UCSD-AML1 (cell line): ENCODE measurements at regions not wholly inside any gene's neighbourhood (a gene's known extent, or its start where the extent isn't known, plus 50 kb on each side); places are given as distances from the start of the nearest gene placed in this dataset.
"Not testable (repeated sequence)": the region's sequence is repeated elsewhere in the genome, so short reads cannot be mapped to it uniquely, and the experiment has no call there.

Source experiments
- DNase-seq: peaks from one replicate; lab custom pipeline; 2025; ENCODE audit not compliant: unreplicated experiment; lab: John Stamatoyannopoulos, UW

DNA sequence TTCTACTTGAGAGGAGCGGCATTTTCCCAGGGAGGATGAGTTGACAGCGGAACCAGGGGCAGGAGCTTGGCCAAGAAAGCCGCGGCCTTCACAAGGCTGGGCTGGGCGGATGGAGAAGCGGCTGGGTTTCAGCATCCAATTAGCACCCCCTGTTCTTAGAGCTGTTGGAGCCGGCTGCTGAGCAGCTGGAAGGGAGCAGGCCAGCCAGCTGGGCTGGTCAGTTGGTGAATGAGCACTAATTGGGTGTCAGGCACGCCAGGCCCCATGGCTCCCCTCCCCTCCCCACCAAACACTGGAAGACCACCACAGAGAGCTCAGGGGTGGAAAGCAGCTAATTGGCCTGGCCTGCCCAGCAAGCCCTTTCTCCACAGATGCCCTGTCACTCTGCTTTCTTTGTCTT is 245.6 kb downstream of the RRAGC start:
- no peak for DNase-seq

GRCh38 chr1:38612951-38613350 is 246.6 kb downstream of the RRAGC start:
- no peak for DNase-seq

DNA sequence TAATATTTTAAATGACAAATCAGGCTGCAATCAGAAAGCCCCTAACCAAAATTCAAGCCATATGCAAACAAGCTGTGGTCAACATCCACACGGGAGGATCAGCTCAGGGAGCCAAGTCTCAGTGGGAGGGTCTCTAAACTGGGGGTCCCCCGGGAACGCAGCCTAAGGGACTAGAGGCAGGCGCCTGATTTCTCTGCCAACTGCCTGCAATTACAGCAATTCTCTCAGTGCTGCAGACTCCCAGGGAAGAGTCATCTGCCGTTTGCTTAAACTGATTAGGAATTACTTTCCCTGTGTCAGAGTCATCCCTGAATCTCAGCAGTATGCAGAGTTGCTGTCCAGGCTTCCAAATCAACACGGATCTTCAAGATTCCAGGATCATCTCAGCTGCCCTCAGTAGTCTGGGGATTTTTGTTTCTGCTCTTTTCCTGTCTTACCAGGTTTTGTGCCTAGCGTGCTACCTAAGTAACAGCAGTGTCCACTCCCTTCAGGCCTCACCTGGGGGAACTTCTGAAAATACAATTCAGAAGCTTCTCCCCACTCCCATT is 247.8 kb downstream of the RRAGC start:
- DNase-seq: no peak

DNA sequence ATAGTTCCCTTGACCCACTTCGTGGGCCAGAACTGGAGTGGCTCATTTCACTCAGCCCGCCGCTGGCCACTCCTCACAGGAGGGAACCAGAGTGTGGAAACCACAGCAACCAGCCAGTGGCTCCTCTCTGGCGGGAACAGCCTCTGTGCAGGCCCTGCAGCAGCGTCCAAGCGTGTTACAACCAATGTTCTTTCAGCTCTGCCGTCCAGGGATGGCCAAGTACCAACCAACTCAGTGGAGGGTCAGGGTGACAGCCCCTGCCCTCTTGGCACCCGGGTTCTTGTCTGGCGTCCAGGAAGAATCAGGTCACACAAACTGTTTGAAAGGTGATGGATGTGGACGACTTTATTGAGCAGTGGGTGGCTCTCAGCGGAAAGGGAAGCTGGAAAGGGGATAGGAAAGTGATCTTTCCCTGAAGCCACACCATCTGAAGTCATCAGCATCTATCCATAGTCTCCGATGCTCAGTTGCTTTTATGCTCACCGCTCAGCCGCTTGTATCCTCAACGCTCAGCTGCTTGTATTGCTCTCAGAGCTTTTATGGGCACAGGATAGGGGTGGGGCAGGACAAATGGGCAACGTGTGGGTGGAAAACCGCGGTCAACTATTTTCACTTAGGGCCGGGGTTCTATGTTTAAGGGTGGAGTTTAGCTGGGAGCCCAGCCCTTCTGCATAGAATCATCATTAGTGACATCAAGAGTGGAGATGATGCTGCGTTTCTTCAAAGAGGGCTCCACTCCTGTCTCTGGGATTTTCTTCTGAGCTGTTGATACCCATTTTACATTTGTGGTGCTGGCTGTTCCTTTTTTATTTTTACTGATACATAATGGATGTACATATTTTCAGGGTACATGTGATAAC is 250.2 kb downstream of the RRAGC start:
- no peak for DNase-seq

GRCh38 chr1:38608202-38608864 is 251.2 kb downstream of the RRAGC start:
- DNase-seq: peak; percentile 24

DNA sequence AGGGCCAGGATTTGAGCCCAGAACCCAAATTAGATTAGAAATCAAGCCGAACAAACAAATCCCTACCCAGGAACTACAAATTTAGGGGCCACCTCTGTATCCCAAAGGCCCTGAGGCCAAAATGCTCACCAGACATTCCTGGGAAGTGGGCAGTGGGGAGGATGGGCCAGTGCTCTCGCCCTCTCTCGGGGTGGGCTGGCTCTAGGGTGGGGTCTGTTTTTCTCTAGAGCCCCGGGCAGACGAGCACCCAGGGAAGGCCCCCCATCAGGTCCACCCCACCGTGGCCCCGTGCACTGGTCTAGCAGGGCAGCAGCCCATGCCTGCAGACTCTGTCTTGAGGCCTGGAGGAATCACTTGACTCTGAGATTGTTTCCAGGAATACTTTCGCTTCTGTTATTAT is 252.0 kb downstream of the RRAGC start:
- DNase-seq: no peak

- DNase-seq: no peak
Measured at GRCh38 chr1:38605063-38605462, 254.5 kb downstream of the RRAGC start.

- DNase-seq: no peak
Measured at GRCh38 chr1:38603907-38604306, 255.7 kb downstream of the RRAGC start.

DNA sequence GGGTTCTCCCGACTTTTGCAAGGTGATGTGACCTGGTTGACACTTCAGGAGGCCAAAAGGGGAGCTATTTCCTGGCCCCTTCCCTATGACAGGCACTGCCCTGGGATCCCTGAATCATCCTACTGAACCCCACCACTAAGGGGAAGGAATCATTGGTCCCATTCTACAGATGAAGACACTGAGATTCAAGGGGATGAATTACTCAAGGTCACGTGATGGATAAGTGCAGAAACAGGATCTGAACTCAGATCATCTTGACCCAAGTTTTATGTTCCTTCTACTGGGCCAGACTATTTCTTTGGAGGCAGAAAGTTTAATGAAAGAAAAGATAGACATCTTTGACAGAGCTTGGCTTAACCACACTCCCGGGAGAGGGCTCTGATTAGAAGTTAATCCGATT is 258.7 kb downstream of the RRAGC start:
- no peak for DNase-seq

DNA sequence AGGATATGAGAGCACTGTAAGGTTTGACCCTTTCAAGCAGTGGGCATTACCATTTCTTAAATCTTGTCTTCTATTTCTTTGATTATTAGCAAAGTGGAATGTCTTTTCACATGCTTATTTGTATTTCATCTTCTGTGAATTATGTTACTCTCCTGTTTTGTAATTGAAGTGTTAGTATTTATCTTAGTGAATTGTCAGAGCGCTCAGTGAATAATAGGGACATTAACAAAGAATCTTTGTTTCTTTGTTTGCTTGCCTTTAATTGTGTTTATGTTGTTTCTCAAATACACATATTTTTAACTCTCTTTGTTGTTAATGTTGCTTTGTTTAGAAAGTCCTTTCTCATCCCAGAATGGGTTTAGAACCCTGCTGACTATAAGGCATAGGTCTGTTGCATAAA is 259.3 kb downstream of the RRAGC start:
- no peak for DNase-seq

DNA sequence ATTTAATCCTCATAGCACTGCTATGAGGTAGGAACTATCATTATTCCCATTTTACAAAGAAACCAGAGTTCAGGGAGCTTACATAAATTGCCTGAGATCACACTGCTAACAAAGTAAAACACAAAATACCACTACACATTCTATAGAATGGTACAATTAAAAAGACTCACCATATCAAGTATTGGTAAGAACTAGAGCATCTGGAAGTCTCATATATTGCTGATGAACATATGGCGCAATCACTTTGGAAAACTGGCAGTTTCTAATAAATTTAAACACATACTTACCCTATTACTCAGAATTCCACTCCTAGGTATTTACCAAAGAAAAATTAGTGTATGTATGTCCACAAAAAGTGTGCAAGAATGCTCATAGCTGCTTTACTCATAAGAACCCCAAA is 261.5 kb downstream of the RRAGC start:
- no peak for DNase-seq

DNA sequence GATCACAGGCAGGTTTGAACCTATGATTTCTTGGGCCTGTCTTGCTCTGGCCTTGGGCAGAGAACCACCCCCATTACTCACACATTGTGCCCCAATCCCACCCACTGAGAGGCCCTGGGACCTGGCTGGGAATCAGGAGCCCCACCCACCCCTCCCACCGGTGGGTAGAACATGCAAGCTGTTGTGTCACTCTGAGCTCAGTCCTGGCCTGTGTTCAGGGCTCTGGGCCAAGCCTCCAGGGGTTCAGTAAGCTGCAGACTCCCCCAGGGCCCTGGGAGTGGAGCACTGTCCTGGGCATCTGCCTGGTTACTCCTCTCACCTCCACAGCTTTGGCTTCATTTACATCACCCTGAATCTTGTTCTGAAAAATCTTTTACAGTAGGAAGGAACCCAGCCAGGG is 270.5 kb downstream of the RRAGC start:
- DNase-seq: no peak

DNA sequence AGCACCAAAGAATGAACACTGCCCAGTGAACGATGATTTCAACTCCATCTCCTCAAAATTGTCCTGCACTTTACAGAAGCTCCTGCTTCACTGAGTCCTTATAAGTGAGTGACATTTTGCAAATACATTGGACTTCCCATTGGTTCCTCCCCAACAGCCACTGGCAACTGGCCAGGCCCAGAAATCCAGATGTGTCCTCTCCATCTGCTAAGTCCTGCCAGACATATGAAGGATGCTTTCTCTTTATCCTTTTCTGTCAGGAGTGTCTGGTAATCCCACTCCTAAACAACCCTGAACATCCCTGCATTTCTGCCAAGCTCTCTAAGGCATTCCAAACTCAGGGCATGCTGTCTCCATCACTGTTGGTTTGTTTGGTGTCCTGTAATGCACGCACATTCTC is 271.8 kb downstream of the RRAGC start:
- no peak for DNase-seq

DNA sequence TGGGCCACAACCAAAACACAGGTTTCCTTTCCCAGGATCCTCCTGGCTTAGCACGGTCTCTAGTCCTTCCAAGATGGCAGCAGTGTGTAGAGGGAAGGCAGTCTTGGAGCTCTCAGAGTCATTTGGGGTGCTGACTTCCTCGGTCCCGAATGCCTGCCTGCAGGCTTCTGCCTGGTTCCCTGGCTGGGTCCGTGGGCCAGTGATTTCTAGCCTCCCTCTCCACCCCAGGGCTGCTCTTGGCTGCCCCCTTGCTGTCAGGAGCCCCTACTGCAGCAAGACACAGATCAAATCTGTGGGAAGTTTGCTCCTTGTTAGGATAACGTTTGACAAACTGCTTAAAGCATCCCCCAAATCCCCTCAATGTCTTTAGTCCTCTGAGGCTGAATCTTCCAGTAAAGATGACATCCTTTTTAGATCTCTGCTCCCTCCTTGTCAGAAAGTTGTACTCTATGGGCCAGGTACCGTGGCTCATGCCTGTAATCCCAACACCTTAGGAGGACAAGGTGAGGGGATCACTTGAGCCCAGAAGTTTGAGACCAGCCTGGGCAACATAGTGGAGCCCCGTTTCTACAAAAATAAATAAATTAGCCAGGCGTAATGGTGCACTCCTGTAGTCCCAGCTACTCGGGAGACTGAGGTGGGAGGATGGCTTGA is 272.5 kb downstream of the RRAGC start:
- peak; percentile 32 for DNase-seq

GRCh38 chr1:38585971-38586370 is 273.6 kb downstream of the RRAGC start:
- no peak for DNase-seq

GRCh38 chr1:38585460-38585859 is 274.1 kb downstream of the RRAGC start:
- no peak for DNase-seq

DNA sequence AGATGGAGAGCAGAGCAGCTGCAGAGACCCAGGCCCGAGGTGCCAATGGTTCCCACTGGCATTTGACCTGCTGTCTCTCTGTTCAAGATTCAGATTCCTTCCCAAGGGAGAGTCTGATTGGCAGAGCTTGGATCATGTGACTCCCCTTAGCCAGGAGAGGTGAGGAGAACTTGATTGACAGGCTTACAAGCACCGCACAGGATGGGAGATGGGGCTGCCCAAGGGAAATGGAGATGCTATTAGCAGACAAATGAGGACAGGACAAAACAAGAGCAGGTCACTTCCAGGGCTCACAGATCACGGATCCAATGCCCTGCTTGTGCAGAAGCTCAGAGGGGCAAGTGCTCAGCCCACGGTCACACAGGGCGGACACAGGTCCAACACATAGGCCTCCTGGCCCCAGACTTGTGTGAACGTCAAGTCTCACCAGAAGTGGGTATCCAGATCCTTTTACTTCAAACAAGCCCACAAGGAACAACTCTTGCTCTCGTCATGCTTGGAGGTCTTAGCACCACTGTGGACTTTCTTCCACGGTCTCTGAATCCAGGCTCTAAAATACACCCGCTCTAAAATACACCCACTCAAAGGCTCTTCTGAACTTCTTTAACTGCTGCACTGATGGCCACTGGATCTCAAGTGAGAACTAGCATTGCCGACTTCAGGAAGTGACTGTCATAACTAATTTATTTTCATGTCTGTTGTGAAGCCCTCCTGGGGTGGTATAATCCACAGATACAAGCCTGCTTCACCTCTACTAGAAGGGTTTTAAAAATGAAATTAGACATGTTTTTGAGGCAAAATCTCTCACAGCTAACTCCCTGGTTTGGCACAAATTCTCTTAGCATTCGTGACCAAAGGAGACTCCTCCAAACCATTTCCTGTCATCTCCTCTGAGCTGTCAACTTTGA is 274.9 kb downstream of the RRAGC start:
- DNase-seq: no peak

DNA sequence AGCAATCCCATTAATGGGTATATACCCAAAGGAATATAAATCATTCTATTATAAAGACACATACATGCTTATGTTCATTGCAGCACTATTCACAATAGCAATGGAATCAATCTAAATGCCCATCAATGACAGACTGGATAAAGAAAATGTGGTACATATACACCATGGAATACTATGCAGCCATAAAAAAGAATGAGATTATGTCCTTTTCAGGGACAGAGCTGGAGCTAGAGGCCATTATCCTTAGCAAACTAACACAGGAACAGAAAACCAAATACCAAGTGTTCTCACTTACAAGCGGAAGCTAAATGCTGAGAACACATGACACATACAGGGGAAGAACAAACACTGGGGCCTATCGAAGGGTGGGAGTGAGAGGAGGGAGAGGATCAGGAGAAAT is 276.3 kb downstream of the RRAGC start:
- not testable (repeated sequence) for DNase-seq

DNA sequence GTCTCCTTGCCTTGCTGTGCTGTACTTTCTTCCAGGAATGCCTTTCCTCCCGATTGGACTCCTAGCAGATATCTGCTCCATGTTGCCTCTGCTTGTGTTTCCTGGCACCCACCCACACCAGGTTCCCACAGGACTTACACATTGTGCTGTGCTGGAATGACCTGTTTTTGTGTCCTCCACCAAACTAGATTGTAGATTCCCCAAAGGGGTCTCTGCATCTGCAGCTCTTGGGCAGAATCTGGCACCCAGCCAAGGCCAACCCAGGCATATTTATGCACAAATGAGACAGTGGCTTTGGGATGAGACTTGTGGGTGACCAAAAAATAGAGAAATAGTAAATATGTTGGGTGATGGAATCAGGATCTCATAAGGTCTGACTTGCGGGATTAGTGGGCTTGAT is 278.2 kb downstream of the RRAGC start:
- DNase-seq: no peak

GRCh38 chr1:38580594-38580993 is 279.0 kb downstream of the RRAGC start:
- no peak for DNase-seq

GRCh38 chr1:38579056-38579455 is 280.5 kb downstream of the RRAGC start:
- no peak for DNase-seq
